ENCODE measurements at regions not wholly inside any gene's neighbourhood (a gene's known extent, or its start where the extent isn't known, plus 50 kb on each side); places are given as distances from the start of the nearest gene placed in this dataset.

GRCh38 chr21:33998809-33999208 is 74.6 kb upstream of the MRPS6 start:
- no peak for TF ChIP-seq FOS (IDR thresholded peaks at IDR 0.05; ENCODE audit: borderline replicate concordance, insufficient read depth, low read length)
- no peak for TF ChIP-seq EZH2 (IDR thresholded peaks at IDR 0.05; ENCODE audit: borderline replicate concordance, low read depth, low read length, severe bottlenecking)
- TF ChIP-seq CTCF (IDR thresholded peaks at IDR 0.05; ENCODE audit: extremely low read depth in 1 of 2, insufficient read depth in 1 of 2, low read depth in 1 of 2, low read length in 2 of 2): no peak
- Histone ChIP-seq H4K20me1 (replicated peaks; ENCODE audit: control insufficient read depth, extremely low read depth, insufficient read depth, low read length) (no peaks in the 10 kb centered on the region), H3K79me2 (ENCODE audit: control insufficient read depth, insufficient read depth, low read length) (no peaks in the 10 kb centered on the region), H2AFZ (ENCODE audit: low read depth, low read length) (no peak overlapping the region), H3K27me3 (ENCODE audit: control insufficient read depth in 2 of 2, insufficient read depth in 2 of 2, low read length in 2 of 2) (peaks cover 2 to 7% of the 10 kb centered on the region in 2 experiments), H3K9ac (replicated peaks; ENCODE audit: extremely low read depth, insufficient read depth, low read length) (no peak overlapping the region), H3K4me1 (ENCODE audit: control insufficient read depth, extremely low read depth, insufficient read depth, low read length) (peaks cover 3% of the 10 kb centered on the region), H3K36me3 (ENCODE audit: control insufficient read depth in 2 of 2, extremely low read depth in 1 of 2, insufficient read depth in 2 of 2, low read length in 2 of 2) (no peaks in the 10 kb centered on the region), H3K9me3 (replicated peaks; ENCODE audit: control insufficient read depth, insufficient read depth, low read length) (no peaks in the 10 kb centered on the region), H3K4me3 (replicated peaks in 1 of 3; ENCODE audit: insufficient read depth in 1 of 3, low read depth in 1 of 3, low read length in 3 of 3) (no peak overlapping the region), H3K4me2 (ENCODE audit: insufficient read depth, low read length) (no peak overlapping the region), H3K9me1 (replicated peaks; ENCODE audit: control insufficient read depth, extremely low read depth, insufficient read depth, low read length) (no peaks in the 10 kb centered on the region), H3K27ac (ENCODE audit: insufficient read depth, low read depth, low read length) (no peak overlapping the region)
- dilution Hi-C loops (cut with MboI; ENCODE audit: extremely low pct_ligation_motif_present, low sequenced_read_pairs) (no loop called here), intact Hi-C loops (cut with micrococcal nuclease) (no loop called here)
- ChIA-PET POLR2A (no interaction called here), CTCF (no interaction called here)
- no peak for DNase-seq (ENCODE audit: low read depth, low spot score)
- FAIRE-seq: no peak
- BruUV-seq (replicated peaks): no TSS peak

- dilution Hi-C loops (cut with MboI; ENCODE audit: extremely low pct_ligation_motif_present, low sequenced_read_pairs): no loop called here
- Histone ChIP-seq H3K9me3 (replicated peaks; ENCODE audit: control insufficient read depth, insufficient read depth, low read length) (no peaks in the 10 kb centered on the region), H3K9ac (replicated peaks; ENCODE audit: extremely low read depth, insufficient read depth, low read length) (no peak overlapping the region), H2AFZ (ENCODE audit: low read depth, low read length) (no peak overlapping the region), H3K27me3 (ENCODE audit: control insufficient read depth in 2 of 2, insufficient read depth in 2 of 2, low read length in 2 of 2) (peaks cover 2 to 7% of the 10 kb centered on the region in 2 experiments), H3K27ac (ENCODE audit: insufficient read depth, low read depth, low read length) (no peak overlapping the region), H3K9me1 (replicated peaks; ENCODE audit: control insufficient read depth, extremely low read depth, insufficient read depth, low read length) (no peaks in the 10 kb centered on the region), H3K4me1 (ENCODE audit: control insufficient read depth, extremely low read depth, insufficient read depth, low read length) (peaks cover 4% of the 10 kb centered on the region), H3K4me2 (ENCODE audit: insufficient read depth, low read length) (no peak overlapping the region), H3K4me3 (replicated peaks in 1 of 3; ENCODE audit: insufficient read depth in 1 of 3, low read depth in 1 of 3, low read length in 3 of 3) (no peak overlapping the region), H3K79me2 (ENCODE audit: control insufficient read depth, insufficient read depth, low read length) (no peaks in the 10 kb centered on the region), H3K36me3 (ENCODE audit: control insufficient read depth in 2 of 2, extremely low read depth in 1 of 2, insufficient read depth in 2 of 2, low read length in 2 of 2) (no peaks in the 10 kb centered on the region), H4K20me1 (replicated peaks; ENCODE audit: control insufficient read depth, extremely low read depth, insufficient read depth, low read length) (no peaks in the 10 kb centered on the region)
- CTCF ChIA-PET: no interaction called here
- intact Hi-C loops (cut with micrococcal nuclease): no loop called here
- TF ChIP-seq GATA2 (IDR thresholded peaks at IDR 0.05; ENCODE audit: insufficient read depth, insufficient read length, low read depth, low read length): no peak
- TF ChIP-seq JUN (IDR thresholded peaks at IDR 0.05; ENCODE audit: borderline replicate concordance, insufficient read depth, insufficient read length, low read depth): no peak
- TF ChIP-seq POLR2A (IDR thresholded peaks at IDR 0.05; ENCODE audit: low read depth, low read length): no peak
- no peak for TF ChIP-seq MYC (IDR thresholded peaks at IDR 0.05; ENCODE audit: low read depth, low read length)
- POLR2A ChIA-PET: no interaction called here
- DNase-seq (ENCODE audit: low read depth, low spot score) (no peak), FAIRE-seq (no peak)
- no TSS peak for BruUV-seq (replicated peaks)
Measured at GRCh38 chr21:33998402-33998801, 75.0 kb upstream of the MRPS6 start.
